HG02623 (cell line): ENCODE measurements at regions not wholly inside any gene's neighbourhood (a gene's known extent, or its start where the extent isn't known, plus 50 kb on each side); places are given as distances from the start of the nearest gene placed in this dataset.

Experiments
- ATAC-seq: cut with Tn5 transposase; IDR thresholded peaks from one replicate; pipeline ENCODE4 v1.9.1; 2021; ENCODE audit warnings: moderate library complexity; ENCODE audit not compliant: unreplicated experiment

DNA sequence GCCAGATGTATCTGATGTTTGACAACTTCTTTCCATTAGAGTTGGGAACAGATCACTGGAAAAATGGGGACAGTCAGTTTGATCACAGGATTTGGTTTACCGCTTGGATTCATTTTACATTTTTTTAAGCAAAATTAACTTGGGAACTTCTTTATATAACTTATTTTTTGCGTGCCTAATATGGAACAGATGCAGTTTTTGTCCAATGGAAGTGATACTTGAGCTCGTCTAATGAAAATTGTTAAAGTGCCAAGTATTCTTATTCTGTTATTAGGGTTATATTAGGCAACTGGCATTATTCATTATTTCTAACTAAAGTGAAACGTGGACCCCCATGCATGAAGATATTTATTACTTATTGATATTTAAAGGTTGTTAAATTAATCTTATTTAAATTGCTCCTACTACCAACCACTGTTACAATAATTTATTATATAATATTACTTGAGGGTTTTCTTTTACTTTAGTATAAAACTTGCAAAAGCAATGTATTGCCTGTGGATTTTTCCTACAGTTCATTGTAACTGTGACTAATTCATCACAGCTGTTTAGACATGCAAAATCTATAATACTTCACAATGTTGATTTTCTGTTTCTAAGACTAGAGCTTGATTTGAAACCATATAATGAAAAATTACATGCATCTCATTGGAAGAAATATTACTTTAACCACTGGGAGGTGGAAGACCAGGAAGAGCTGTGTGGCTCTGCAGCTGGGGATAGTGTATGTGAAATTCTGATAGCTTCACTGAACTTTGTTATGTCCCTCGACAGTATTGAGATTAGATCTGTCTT is 787.3 kb upstream of the WWC1 start:
- no peak for ATAC-seq

DNA sequence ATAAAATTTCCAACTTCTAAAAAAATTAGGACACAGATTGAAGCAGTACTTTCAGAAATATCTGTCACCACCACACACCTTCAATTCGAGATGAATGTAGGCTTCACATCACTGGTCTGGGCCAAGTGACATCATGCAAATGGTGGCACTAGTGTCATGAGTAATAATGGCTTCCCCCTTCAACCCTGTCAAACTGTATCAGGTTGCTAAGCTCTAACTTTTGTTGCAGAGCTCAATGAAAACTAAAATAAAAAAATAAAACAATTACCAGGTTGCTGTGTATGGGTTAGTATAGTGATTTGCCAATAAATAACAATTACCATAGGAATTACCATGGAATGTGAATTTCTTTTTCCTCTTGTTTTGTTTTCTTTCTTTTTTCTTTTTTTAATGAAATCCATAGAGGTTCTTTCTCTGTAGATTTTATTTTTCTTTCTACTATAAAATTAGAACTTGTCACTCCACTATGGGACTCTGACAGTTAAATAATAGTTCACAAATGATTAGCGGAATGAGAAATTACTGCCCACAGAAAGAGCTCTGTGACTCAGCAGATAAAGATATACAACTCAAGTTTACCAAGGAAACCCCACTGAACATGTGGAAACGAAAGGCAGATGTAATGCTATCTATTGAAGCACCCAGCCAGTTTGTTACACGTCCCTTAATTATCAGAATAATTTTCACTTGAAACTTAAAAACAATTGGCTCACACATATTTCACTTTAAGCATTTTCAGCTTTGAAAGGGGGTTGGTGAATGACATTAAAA is 783.8 kb upstream of the WWC1 start:
- no peak for ATAC-seq

DNA sequence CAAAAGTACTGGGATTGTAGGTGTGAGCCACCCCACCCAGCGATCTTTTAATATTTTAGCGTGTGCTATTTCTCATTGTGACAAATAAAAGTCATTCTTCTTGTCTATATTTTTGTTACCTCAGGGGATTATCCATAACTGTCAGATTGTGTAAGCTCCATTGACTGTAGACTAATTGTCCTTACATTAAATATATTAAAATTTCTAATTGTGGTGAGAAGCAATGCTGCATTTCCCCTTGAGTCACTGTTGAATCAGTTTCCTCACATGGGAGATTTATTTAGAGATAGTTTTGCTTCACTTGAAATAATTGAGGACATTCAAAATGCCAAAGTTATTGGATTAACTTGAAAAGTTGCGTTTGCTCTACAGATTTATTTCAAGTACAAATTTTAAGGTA is 782.4 kb upstream of the WWC1 start:
- no peak for ATAC-seq

DNA sequence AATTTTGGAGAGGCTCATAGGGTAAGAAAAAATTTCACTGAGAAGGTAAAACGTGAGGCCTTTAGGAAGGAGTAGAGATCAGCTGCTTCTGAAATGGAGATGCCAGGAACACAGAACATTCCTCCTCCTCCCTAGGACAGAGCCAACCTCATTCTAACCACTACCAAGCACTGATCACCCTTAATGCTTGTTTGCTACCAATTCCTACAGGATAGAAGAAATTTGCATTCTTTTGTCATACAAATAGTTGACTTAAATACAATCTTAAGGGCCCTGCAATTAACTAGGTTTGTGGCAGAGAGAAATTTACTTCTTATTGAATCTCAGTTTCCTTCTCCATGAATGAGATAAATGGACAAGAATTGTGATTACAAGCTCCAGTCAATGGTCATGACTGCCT is 780.2 kb upstream of the WWC1 start:
- no peak for ATAC-seq

DNA sequence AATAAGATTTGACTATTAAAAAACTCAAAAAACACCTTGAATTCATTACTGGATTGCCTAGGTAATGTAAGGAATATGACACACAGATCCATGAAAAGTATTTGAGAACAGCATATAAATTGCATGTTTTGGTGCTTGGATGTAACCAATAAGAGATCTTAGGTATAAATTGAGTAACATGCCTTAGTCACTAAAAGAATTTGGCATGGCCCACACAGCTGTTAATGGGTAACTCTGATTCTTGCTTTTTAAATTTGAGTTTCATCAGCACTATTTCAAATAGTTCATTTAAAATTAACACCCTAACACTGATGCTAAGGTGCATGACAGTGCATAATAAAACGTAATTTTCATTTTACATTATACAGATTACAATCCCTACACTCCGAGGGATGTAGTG is 779.3 kb upstream of the WWC1 start:
- ATAC-seq = no peak

DNA sequence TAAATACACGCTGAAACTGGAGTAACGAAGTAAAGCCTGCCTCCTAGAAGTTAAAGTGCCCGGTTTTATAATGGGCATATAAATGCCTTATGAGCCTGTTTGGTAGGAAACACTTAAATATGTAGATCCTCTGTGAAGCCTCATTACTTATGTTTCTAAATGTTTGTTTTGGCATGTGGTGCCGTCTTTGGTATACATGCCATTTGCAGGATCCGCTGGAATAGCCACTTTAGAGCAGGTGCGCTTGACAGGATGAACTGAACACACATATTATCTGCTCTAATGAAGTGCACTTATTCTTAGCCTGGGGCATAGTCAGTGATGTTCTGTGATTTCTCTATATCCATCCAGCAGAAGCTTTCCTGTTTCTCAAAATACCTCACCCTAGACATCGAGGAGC is 778.1 kb upstream of the WWC1 start:
- ATAC-seq = no peak

DNA sequence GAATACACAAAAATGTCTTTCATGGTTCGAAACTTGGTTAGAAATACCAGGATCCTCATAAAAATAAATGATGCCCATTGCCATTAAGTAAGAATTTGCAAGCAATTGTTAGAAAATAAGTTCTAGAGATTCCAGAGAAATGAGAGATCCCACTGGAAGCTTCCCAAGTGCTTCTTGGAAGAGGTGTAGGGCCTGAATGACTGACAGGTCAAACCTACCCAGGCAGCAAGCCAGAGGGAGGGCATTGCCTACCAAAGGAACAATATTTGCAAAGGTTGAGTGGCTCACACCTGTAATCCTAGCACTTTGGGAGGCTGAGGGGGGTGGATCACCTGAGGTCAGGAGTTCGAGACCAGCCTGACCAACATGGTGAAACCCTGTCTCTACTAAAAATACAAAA is 777.0 kb upstream of the WWC1 start:
- ATAC-seq = no peak

DNA sequence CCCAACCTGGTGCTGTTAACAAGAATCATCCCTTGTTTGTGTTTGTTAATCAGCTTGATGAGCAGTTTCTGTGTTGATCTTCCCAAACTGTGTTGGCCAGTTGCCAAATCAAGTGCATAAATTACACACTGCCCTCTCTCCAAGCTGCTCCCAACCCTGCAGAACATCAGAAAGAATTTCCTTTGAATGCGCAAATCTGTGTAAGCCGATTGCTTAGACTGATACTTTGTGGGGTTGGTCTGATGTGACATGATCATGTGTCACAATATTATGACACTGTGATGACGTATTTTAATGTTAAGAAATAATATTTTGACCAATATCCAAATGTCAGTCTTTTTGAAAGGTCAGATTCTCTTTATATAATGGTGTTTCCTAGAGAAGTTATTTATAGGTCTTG is 766.4 kb upstream of the WWC1 start:
- ATAC-seq = no peak

DNA sequence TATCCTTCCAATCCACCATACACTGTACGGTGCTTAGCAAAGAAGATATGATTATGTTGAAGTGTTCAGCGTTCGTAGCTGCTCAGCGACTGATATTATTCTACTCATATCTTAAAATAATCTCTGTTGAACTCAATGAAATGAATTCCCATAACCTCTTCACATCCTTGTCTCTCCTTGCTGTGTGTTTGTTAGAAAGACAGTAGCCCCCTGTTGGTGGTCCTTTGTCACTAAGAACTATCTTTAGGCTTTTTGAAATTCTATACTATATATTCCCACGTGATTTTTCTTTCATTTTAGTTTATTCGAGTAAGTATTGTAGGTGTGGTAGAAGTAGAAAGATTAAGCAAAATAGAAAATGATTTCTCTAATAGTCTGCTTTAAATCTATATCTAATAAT is 762.8 kb upstream of the WWC1 start:
- no peak for ATAC-seq

DNA sequence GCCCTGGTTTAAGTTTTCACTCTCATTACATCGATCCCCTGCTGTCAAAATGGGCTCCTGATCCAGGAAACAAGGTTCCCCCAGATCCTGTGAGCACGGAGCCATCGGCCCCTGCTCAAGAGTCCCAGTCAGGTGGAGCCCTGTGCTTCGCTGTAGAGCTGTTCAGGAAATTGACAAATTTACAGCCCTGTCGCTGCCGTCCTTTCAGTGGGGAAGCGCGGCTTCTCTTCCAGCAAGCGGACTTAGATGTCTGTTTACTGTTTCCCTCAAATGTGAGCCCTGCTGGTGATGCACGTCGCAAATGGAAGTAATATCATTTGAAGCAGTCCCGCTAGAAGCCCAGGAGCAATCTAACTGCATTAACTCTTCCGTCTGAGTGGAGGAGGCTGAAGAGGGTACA is 760.9 kb upstream of the WWC1 start:
- no peak for ATAC-seq

DNA sequence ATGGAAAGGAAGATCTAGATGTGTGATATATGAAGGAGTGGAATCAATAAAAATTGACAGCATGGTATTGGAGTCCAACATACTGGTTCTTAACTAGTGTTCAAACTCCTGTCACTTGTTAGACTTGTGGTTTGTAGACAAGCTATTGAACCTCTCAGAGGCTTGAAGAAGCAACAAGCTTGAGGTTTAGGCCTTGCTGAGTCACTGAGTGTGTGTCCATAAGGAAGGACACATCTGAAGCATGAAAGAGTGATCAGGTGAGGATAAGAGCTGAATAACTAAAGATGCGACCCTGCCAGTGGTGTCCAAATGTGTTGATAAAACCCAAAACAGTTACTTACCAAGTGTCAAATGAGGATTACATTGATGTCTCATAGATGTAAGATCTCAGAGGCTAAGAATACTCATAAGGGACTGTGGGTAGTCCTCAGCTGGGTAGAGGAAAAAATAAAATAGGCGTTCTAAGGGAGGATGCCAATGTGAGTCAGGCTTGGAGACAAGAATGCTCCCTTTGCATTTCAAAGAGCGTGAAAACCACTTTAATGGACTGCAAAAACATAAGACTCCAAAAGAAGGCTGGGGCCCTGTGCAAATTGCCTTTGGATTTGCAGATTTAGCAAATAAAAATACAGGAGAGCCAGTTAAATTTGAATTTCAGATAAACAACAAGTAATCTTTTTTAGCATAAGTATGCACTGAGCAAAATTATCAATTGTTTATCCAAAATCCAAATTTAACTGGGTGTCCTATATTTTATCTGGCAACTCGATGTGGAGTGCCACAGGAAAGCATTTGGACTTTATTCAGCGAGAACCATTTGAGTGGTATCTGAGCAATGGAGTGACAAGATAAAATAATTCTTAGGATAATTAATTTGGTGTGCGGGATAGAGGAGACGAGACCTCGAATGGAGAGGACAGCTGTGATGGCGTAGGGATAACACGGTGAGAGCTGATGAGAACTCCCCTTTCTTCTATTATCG is 757.3 kb upstream of the WWC1 start:
- ATAC-seq = no peak

DNA sequence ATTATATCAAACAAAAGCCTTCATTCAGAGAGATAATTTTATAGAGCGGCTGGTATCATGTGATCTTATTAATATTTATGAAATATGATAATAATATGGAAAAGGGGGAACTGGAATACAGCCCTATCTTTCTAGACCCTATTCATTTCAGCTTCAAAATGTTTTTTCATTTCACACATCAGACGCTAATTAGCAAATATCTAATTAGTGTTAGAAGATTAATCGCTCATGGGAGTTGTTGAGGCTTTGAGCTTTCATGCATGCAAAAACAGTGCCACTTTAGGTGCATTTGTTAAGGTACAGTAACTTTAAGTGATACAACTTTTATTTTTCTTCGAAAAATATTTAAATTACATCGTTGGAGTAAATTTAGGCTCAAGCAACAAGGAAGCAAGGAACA is 751.7 kb upstream of the WWC1 start:
- no peak for ATAC-seq

DNA sequence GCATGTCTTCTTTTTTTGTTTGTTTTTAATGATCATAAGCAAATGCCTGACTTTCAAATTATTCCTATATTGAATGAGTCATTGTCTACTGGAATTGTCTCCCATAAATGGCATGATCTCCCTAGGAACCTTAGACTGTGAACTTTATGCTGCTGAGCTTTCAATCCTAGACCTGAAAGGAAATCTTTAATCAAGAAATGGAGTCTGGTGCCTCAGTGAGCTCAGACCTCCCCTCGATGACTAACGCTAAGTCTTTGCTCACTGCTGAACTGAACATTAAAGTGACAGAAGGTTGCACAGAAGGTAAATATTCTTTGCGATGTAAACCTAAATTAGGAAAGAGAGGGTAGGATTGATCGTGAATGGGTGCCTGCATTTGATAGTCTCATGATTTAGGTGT is 745.2 kb upstream of the WWC1 start:
- no peak for ATAC-seq

DNA sequence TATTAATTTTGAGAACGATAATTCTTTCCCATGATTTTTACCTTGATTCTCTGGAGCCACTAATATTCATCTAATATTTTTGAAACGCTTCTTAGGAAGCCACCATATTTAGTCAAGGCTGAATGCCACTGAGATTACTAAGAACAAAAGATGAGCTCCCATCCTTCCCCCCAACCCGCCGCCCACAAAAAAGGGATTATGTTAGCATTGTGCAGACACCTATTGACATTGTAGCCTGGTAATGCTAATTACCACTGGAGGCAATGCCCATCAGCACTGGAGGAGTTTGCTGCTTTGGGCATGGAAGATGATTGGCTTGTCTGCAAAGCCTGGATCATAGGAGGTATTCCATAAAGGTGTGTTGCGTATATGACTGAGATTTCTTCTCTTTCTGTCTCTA is 739.1 kb upstream of the WWC1 start:
- ATAC-seq = no peak

DNA sequence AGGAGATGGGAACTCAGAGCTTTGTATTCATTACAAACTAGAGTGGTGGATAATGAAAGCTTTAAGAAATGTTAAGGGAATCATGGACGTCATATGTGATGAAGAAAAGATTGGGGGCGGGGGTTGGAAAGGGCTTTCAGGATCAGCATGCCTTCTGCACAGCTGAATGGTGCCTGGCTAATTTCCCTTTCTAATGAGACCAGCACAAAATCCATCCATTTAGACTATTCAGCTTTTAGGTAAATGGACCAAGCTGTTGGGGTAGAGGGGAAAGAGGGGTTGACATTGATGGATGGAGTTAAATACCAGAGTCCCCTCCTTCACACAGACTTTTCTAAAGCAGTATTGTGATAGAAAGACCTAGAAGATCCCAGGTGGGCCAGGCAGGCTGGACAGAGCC is 737.9 kb upstream of the WWC1 start:
- no peak for ATAC-seq

DNA sequence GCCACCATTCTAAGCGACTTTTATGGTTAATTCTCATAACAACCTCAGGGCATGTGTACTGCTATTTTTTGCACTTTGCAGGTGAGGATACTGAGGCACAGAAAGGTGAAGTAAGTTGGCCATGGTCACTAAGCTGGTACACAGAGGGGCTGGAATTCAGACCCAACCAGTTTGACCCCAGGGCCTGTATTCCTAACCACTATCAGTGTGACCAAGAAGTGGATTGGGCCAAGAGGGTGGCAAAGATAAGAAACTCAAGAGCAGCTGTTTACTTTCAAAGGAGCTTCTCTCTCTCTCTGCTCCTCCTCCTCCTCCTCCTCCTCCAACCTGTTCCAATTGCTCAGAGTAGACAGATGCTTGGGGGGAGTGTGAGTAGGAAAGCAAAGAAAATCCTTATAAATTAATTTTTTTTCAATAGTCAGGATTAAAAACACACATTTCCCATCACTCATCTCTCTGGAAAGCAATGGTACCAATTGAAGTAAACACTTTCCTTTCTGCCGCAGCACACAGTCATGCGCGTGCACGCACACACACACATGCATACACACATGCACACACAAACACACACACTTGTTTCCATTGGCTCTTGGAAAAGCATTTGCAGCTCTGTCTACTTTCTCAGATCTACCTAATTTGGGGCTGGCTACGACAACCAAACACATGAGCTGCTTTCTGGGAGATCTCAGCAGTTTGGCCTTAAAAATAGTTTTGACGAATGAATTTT is 736.7 kb upstream of the WWC1 start:
- no peak for ATAC-seq

DNA sequence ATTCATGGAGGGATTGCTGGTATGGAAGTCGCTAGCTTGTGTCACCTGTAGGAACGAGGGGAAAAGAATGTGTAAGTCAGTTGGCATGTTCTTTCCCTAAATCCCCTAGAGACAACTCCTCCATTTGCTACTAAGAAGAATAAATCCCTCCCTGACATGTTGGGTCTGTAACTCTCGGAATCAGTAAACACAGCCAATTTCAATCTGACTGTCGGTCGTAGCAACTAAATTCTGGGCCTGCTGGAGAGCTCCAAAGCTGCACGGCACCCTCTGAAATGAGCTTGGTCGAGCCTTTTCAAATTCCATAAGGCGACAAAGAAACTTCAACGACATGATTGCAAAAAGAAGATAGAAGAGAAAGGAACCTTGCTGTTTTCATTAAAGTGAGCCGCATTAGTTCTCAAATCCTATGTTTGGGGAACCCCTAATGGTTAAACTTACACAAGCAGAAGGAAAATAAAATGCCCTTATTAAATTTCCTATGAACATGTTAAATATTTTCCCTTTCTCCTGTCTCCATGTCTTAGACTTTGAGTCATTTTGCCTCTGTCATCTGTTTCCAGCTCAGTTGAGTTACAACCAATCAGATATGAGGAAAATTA is 735.8 kb upstream of the WWC1 start:
- no peak for ATAC-seq

DNA sequence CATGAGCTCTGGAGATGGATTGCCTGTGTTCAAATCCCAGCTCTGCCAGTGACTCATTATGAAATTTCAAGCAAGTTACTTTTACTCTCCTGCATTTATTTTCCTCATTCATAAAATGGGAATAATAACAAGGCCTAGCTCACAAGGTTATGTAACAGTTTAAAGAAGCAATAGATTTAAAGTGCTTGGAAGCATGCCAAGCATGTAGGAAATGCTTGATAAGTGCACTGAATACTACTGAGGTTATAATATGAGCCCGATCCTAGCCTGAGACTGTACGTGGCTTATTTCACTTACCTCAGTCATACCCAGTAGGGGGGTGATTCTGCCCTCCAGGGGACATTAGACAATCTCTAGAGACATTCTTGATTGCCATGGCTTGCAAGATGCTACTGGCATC is 734.1 kb upstream of the WWC1 start:
- ATAC-seq = no peak

DNA sequence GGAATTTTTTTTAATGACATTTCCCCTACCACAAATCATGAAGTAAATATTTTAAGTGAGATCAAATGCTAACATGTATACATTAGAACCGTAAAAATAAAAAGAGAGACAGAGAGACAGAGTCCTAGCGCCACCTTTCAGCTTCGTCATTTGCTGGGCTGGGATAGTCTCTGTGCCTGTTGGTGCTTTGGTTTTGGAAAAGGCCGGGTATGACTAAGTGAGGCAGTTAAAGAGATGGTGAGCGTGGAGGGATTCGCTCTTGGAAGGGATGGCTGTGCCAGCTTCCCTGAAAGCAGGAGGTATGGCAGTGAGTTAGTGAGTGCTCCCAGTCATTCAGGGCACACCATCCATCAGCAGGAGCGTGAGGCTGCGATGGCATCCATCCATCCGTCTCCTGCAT is 729.6 kb upstream of the WWC1 start:
- no peak for ATAC-seq

DNA sequence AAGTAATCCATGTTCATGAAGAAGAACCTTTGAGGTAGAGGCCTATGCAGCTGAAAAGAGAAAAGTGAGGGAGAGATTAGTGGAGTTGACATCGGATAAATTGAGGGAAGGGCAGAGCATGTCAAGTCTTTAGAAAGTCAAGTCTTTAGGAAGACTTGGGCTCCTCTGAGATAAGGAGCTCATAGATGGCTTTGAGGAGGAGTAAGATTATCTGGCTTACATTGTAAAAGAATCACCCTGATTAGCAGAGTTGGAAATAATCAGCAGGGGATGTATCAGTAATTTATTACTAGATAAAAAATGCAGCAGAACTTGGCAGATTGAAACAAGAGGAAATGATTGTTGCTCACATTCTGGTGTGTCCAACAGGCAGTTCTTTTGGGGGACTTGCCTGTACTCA is 727.2 kb upstream of the WWC1 start:
- ATAC-seq = no peak
